ENCODE measurements at regions not wholly inside any gene's neighbourhood (a gene's known extent, or its start where the extent isn't known, plus 50 kb on each side); places are given as distances from the start of the nearest gene placed in this dataset.
"Not testable (repeated sequence)": the region's sequence is repeated elsewhere in the genome, so short reads cannot be mapped to it uniquely, and the experiment has no call there.

DNA sequence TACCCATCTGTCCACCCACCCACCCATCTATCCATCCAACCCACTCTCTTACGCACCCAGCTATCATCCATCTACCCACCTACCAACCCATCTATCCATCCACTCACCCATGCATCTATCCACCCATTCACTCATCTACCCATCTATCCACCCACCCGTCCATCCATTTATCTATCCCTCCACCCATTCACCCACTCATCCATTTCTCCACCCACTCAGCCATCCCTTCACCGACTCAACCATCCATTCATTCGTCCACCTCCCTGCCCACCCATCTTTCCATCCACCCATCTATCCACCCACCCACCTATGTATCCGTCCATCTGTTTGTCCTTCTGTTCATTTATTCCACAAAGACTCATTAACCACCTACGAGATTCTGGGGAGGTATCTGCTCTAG lies 103.3 kb downstream of the DEFB131A start:
- TF ChIP-seq, protein P1, sequence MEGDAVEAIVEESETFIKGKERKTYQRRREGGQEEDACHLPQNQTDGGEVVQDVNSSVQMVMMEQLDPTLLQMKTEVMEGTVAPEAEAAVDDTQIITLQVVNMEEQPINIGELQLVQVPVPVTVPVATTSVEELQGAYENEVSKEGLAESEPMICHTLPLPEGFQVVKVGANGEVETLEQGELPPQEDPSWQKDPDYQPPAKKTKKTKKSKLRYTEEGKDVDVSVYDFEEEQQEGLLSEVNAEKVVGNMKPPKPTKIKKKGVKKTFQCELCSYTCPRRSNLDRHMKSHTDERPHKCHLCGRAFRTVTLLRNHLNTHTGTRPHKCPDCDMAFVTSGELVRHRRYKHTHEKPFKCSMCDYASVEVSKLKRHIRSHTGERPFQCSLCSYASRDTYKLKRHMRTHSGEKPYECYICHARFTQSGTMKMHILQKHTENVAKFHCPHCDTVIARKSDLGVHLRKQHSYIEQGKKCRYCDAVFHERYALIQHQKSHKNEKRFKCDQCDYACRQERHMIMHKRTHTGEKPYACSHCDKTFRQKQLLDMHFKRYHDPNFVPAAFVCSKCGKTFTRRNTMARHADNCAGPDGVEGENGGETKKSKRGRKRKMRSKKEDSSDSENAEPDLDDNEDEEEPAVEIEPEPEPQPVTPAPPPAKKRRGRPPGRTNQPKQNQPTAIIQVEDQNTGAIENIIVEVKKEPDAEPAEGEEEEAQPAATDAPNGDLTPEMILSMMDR (tag by site-specific recombination; IDR thresholded peaks at IDR 0.05): not testable (repeated sequence)
- not testable (repeated sequence) for TF ChIP-seq ZNF777 (tag by site-specific recombination; IDR thresholded peaks at IDR 0.05; ENCODE audit: borderline replicate concordance); ZNF558 (tag by site-specific recombination; IDR thresholded peaks at IDR 0.05); KLF16 (tag by site-specific recombination; IDR thresholded peaks at IDR 0.05); ZNF629 (tag by site-specific recombination; IDR thresholded peaks at IDR 0.05); ZNF239 (tag by site-specific recombination; IDR thresholded peaks at IDR 0.05)

All from HEK293 (cell line).